GM23338 (cell line): ENCODE measurements at regions not wholly inside any gene's neighbourhood (a gene's known extent, or its start where the extent isn't known, plus 50 kb on each side); places are given as distances from the start of the nearest gene placed in this dataset.

Source experiments
- ATAC-seq: fragments of 200-7000 bp; cut with Tn5 transposase; 3 replicates; pipeline ENCODE4 v1.9.1; 2020
- DNase-seq: peaks from one replicate; pipeline ENCODE4 v3.0.0-alpha.2; 2015; ENCODE audit warnings: low spot score
- H2AFZ ChIP-seq: fragments of 200-600 bp; sonication (generic); 2 replicates; pipeline ENCODE4 v1.8.0; 2016; ENCODE audit warnings: antibody characterized with exemption, mild to moderate bottlenecking, moderate library complexity
- H3F3A ChIP-seq: fragments of 200-600 bp; sonication (generic); replicated peaks from 2 replicates; pipeline ENCODE4 v1.8.0; 2017; ENCODE audit warnings: antibody characterized with exemption, mixed run types, low read depth
- H3K27ac ChIP-seq: fragments of 200-600 bp; sonication (generic); 2 replicates; pipeline ENCODE4 v1.6.1; 2016; ENCODE audit warnings: low read depth
- H3K27me3 ChIP-seq: fragments of 200-600 bp; sonication (generic); 2 replicates; pipeline ENCODE4 v1.8.0; 2016; ENCODE audit warnings: mild to moderate bottlenecking, mixed run types, moderate library complexity; ENCODE audit not compliant: insufficient read depth
- H3K36me3 ChIP-seq: fragments of 200-600 bp; sonication (generic); 2 replicates; pipeline ENCODE4 v1.8.0; 2016; ENCODE audit warnings: mild to moderate bottlenecking; ENCODE audit not compliant: insufficient read depth
- H3K4me1 ChIP-seq: fragments of 200-600 bp; sonication (generic); 2 replicates; pipeline ENCODE4 v1.8.0; 2016; ENCODE audit warnings: mild to moderate bottlenecking, moderate library complexity; ENCODE audit not compliant: insufficient read depth
- H3K4me2 ChIP-seq: fragments of 200-600 bp; sonication (generic); 2 replicates; pipeline ENCODE4 v1.7.1; 2017; ENCODE audit warnings: mixed run types
- H3K4me3 ChIP-seq: fragments of 200-600 bp; sonication (generic); 2 replicates; pipeline ENCODE4 v1.6.1; 2016; ENCODE audit warnings: mixed run types
- H3K79me2 ChIP-seq: fragments of 200-600 bp; sonication (generic); replicated peaks from 2 replicates; pipeline ENCODE4 v1.8.0; 2017; ENCODE audit warnings: mild to moderate bottlenecking; ENCODE audit not compliant: insufficient read depth
- H3K9me2 ChIP-seq: fragments of 200-600 bp; sonication (generic); 2 replicates; pipeline ENCODE4 v1.8.0; 2017; ENCODE audit not compliant: insufficient read depth
- H4K20me1 ChIP-seq: fragments of 200-600 bp; sonication (generic); replicated peaks from 2 replicates; pipeline ENCODE4 v1.8.0; 2017; ENCODE audit warnings: mild to moderate bottlenecking; ENCODE audit not compliant: insufficient read depth
- H3K27ac Mint-ChIP-seq: 2 replicates; pipeline ENCODE4 v1.8.0; 2020; ENCODE audit warnings: inconsistent platforms, mild to moderate bottlenecking, moderate library complexity, mixed read lengths
- H3K27me3 Mint-ChIP-seq: 3 replicates; pipeline ENCODE4 v1.8.0; 2022; ENCODE audit warnings: low read depth, mild to moderate bottlenecking, moderate library complexity, mixed read lengths, inconsistent platforms; ENCODE audit not compliant: insufficient read depth, poor library complexity
- H3K36me3 Mint-ChIP-seq: 3 replicates; pipeline ENCODE4 v1.8.0; 2021; ENCODE audit warnings: low read depth, mild to moderate bottlenecking, inconsistent platforms, moderate library complexity, mixed read lengths
- H3K4me1 Mint-ChIP-seq: 3 replicates; pipeline ENCODE4 v1.8.0; 2020; ENCODE audit warnings: mild to moderate bottlenecking, inconsistent platforms, mixed read lengths
- H3K4me3 Mint-ChIP-seq: 3 replicates; pipeline ENCODE4 v1.8.0; 2021; ENCODE audit warnings: moderate library complexity, mild to moderate bottlenecking, inconsistent platforms, mixed read lengths
- H3K9me3 Mint-ChIP-seq: 3 replicates; pipeline ENCODE4 v1.8.0; 2020; ENCODE audit warnings: moderate library complexity, mild to moderate bottlenecking, inconsistent platforms, mixed read lengths
- CREB1 ChIP-seq: fragments of 250-450 bp; sonication (Bioruptor Pico); IDR thresholded peaks from 2 replicates; pipeline ENCODE4 v1.5.0; 2020; ENCODE audit warnings: low read depth, mild to moderate bottlenecking, moderate library complexity
- EZH2 ChIP-seq: fragments of 200-600 bp; sonication (generic); IDR thresholded peaks from one replicate; pipeline ENCODE4 v1.8.0; 2017; ENCODE audit warnings: antibody characterized with exemption, mild to moderate bottlenecking, low read depth; ENCODE audit not compliant: unreplicated experiment
- NANOG ChIP-seq: IDR thresholded peaks from 2 replicates; pipeline ENCODE4 v1.6.1; 2016; ENCODE audit warnings: antibody characterized with exemption, borderline replicate concordance
- STAT1 ChIP-seq: IDR thresholded peaks from one replicate; pipeline ENCODE4 v1.6.1; 2016; ENCODE audit warnings: antibody characterized with exemption; ENCODE audit not compliant: unreplicated experiment
- ZNF114 ChIP-seq: fragments of 250-450 bp; sonication (Bioruptor Pico); IDR thresholded peaks from 2 replicates; pipeline ENCODE4 v1.5.0; 2020; ENCODE audit warnings: mild to moderate bottlenecking, moderate library complexity
- ZNF331 ChIP-seq: fragments of 250-450 bp; sonication (Bioruptor Pico); IDR thresholded peaks from 2 replicates; pipeline ENCODE4 v1.5.0; 2020; ENCODE audit warnings: low read depth, mild to moderate bottlenecking, moderate library complexity
- TF ChIP-seq, protein P1 (sequence below): IDR thresholded peaks from 2 replicates; pipeline ENCODE4 v1.6.1; 2016; ENCODE audit warnings: antibody characterized with exemption
- TF ChIP-seq, protein P2 (sequence below), 2 experiments: fragments of 200-600 bp in 1 of 2; sonication (generic) in 1 of 2; conservative IDR thresholded peaks; 2 replicates each; pipeline versions ENCODE4 v1.5.1 to v1.6.1; 2016 to 2017; ENCODE audit warnings: antibody characterized with exemption in 2 of 2, low read depth in 2 of 2, mild to moderate bottlenecking in 2 of 2, moderate library complexity in 1 of 2

DNA sequence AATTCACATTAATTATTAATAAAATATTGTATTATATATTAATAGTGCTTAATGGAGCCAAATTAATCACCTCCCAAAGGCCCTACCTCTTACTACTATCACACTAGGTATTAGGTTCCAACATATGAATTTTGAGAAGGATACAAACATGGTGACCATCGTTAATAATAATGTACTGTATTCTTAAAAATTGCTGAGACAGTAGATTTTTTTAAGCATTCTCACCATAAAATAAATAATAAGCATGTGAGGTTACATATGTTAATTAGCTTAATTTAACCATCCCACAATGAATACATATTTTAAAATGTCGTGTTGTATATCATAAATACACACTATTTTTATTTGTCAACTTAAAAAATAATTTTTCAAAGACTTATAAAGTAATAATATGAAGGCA, 299.2 kb upstream of the NR5A2 start:
- ATAC-seq (no peak), DNase-seq (no peak)
- Mint-ChIP-seq H3K4me1 (peaks cover 2% of the 10 kb centered on the region; the same call in 1 of the 3 replicates), H3K9me3 (peaks cover 6% of the 10 kb centered on the region; the same call in 2 of the 3 replicates), H3K27ac (no peak overlapping the region), H3K27me3 (no peaks in the 10 kb centered on the region), H3K4me3 (no peak overlapping the region), H3K36me3 (no peaks in the 10 kb centered on the region)
- Histone ChIP-seq H3K79me2 (no peaks in the 10 kb centered on the region), H3K27me3 (no peaks in the 10 kb centered on the region), H3K9me2 (no peaks in the 10 kb centered on the region), H4K20me1 (no peaks in the 10 kb centered on the region), H3K4me2 (no peak overlapping the region), H3K4me1 (no peaks in the 10 kb centered on the region), H3K4me3 (no peak overlapping the region), H3F3A (no peaks in the 10 kb centered on the region), H2AFZ (no peak overlapping the region), H3K27ac (no peak overlapping the region), H3K36me3 (no peaks in the 10 kb centered on the region)
- no peak for TF ChIP-seq ZNF331
- no peak for TF ChIP-seq EZH2
- TF ChIP-seq, protein P1, sequence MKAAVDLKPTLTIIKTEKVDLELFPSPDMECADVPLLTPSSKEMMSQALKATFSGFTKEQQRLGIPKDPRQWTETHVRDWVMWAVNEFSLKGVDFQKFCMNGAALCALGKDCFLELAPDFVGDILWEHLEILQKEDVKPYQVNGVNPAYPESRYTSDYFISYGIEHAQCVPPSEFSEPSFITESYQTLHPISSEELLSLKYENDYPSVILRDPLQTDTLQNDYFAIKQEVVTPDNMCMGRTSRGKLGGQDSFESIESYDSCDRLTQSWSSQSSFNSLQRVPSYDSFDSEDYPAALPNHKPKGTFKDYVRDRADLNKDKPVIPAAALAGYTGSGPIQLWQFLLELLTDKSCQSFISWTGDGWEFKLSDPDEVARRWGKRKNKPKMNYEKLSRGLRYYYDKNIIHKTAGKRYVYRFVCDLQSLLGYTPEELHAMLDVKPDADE = no peak

DNA sequence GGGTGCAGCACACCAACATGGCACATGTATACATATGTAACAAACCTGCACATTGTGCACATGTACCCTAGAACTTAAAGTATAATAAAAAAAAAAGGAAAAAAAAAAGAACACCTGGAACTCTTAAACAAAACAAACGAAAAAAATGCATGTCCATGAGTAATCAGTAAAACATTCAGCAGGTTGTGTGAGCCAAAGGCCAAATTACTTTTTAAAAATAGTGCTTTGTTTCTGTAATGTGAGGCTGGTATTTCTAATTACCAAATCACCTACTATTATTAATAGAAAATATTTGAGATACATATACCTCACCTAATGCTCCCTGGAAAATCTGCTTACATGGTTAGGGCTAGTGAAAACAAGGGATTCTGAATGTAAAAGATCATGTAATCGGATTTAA, 294.4 kb upstream of the NR5A2 start:
- Mint-ChIP-seq H3K4me1 (peaks cover 13% of the 10 kb centered on the region), H3K9me3 (peaks cover 6% of the 10 kb centered on the region; the same call in 2 of the 3 replicates), H3K4me3 (no peak overlapping the region), H3K36me3 (no peaks in the 10 kb centered on the region), H3K27ac (no peak overlapping the region), H3K27me3 (no peaks in the 10 kb centered on the region)
- DNase-seq (no peak), ATAC-seq (no peak)
- H3K4me2 ChIP-seq = no peak overlapping the region
- no peaks in the 10 kb centered on the region for H3K79me2 ChIP-seq
- no peak overlapping the region for H2AFZ ChIP-seq
- H3K9me2 ChIP-seq = no peaks in the 10 kb centered on the region; the same call in 1 of the 2 replicates
- H4K20me1 ChIP-seq = no peaks in the 10 kb centered on the region
- H3K4me3 ChIP-seq = no peak overlapping the region
- no peaks in the 10 kb centered on the region for H3K27me3 ChIP-seq
- no peak overlapping the region for H3K27ac ChIP-seq
- TF ChIP-seq, protein P2, sequence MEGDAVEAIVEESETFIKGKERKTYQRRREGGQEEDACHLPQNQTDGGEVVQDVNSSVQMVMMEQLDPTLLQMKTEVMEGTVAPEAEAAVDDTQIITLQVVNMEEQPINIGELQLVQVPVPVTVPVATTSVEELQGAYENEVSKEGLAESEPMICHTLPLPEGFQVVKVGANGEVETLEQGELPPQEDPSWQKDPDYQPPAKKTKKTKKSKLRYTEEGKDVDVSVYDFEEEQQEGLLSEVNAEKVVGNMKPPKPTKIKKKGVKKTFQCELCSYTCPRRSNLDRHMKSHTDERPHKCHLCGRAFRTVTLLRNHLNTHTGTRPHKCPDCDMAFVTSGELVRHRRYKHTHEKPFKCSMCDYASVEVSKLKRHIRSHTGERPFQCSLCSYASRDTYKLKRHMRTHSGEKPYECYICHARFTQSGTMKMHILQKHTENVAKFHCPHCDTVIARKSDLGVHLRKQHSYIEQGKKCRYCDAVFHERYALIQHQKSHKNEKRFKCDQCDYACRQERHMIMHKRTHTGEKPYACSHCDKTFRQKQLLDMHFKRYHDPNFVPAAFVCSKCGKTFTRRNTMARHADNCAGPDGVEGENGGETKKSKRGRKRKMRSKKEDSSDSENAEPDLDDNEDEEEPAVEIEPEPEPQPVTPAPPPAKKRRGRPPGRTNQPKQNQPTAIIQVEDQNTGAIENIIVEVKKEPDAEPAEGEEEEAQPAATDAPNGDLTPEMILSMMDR (conservative IDR thresholded peaks at IDR 0.05; ENCODE audit: low read depth in 2 of 2) = no peak
- TF ChIP-seq ZNF114 (no peak), CREB1 (no peak), NANOG (no peak)
- no peaks in the 10 kb centered on the region for H3K36me3 ChIP-seq
- no peaks in the 10 kb centered on the region for H3F3A ChIP-seq
- H3K4me1 ChIP-seq = 0 out of 2 replicates have a peak, but pooled peaks cover 6% of the 10 kb centered on the region

DNA sequence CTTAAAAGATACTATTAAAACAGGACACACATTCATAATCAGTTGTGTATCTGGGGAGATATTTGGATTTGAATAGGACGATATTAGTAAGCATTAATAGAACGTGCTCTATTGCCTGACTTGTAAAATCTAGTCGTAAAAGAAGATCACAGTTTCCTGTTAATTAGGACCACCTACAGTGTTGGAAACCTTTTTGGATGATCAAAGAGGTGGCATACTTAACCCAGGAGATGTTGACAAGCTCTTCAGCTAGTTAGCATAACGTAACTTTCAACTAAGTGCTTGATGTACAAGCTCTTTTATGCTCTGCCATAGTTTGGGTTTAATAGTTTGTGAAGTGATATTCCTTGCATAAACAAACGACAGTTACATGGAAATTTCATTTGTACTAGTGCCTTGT, 293.3 kb upstream of the NR5A2 start:
- no peak overlapping the region for H3K27ac ChIP-seq
- H3K36me3 Mint-ChIP-seq = no peaks in the 10 kb centered on the region
- no peaks in the 10 kb centered on the region for H3K27me3 Mint-ChIP-seq
- ATAC-seq = no peak
- DNase-seq = no peak
- no peak overlapping the region for H3K4me2 ChIP-seq
- H3K4me1 ChIP-seq = 0 out of 2 replicates have a peak, but pooled peaks cover 6% of the 10 kb centered on the region
- no peak overlapping the region for H2AFZ ChIP-seq
- no peaks in the 10 kb centered on the region for H4K20me1 ChIP-seq
- no peaks in the 10 kb centered on the region for H3K36me3 ChIP-seq
- H3K4me3 ChIP-seq = no peak overlapping the region
- H3K4me1 Mint-ChIP-seq = peaks cover 13% of the 10 kb centered on the region
- no peaks in the 10 kb centered on the region; the same call in 1 of the 2 replicates for H3K9me2 ChIP-seq
- H3K4me3 Mint-ChIP-seq = no peak overlapping the region
- peaks cover 6% of the 10 kb centered on the region; the same call in 2 of the 3 replicates for H3K9me3 Mint-ChIP-seq
- no peaks in the 10 kb centered on the region for H3K79me2 ChIP-seq
- H3K27ac Mint-ChIP-seq = no peak overlapping the region
- H3K27me3 ChIP-seq = no peaks in the 10 kb centered on the region
- H3F3A ChIP-seq = no peaks in the 10 kb centered on the region
- TF ChIP-seq, protein P1 = no peak
- TF ChIP-seq NANOG = no peak
- no peak for TF ChIP-seq STAT1
